Tibial nerve (tissue), 4 donors: ENCODE measurements at regions not wholly inside any gene's neighbourhood (a gene's known extent, or its start where the extent isn't known, plus 50 kb on each side); places are given as distances from the start of the nearest gene placed in this dataset.

Experiments
- DNase-seq, 2 donors: peaks; one replicate each; pipeline ENCODE4 v3.0.0-alpha.2; 2019; ENCODE audit warnings: low spot score in 2 of 2
- H3K27ac ChIP-seq, 4 donors: fragments of 200-600 bp; sonication (generic) in 3 of 4; one replicate each; pipeline ENCODE4 v1.5.1; 2017 to 2019; ENCODE audit warnings: mild to moderate bottlenecking in 1 of 4
- H3K27me3 ChIP-seq, 2 donors: fragments of 200-600 bp; sonication (generic) in 1 of 2; one replicate each; pipeline versions ENCODE4 v1.5.1 to v1.6.0; 2017 to 2019
- H3K36me3 ChIP-seq, 3 donors: fragments of 200-600 bp; sonication (generic); one replicate each; pipeline ENCODE4 v1.5.1; 2018 to 2019
- H3K4me1 ChIP-seq, 4 donors: fragments of 200-600 bp; sonication (generic) in 3 of 4; one replicate each; pipeline ENCODE4 v1.5.1; 2017 to 2019
- H3K4me3 ChIP-seq, 4 donors: fragments of 200-600 bp; sonication (generic) in 3 of 4; one replicate each; pipeline ENCODE4 v1.5.1; 2017 to 2019; ENCODE audit warnings: mild to moderate bottlenecking in 1 of 4, moderate library complexity in 1 of 4
- H3K9me3 ChIP-seq, 4 donors: fragments of 200-600 bp; sonication (generic) in 3 of 4; one replicate each; pipeline ENCODE4 v1.5.1; 2017 to 2019
- CTCF ChIP-seq, 5 experiments: fragments of 200-600 bp in 3 of 5; fragments of 450-650 bp in 2 of 5; sonication (generic) in 3 of 5; IDR thresholded peaks; one replicate each; pipeline ENCODE4 v1.5.1; 2016 to 2019; ENCODE audit warnings: antibody characterized with exemption in 5 of 5, mild to moderate bottlenecking in 3 of 5, moderate library complexity in 2 of 5
- EP300 ChIP-seq, 2 donors: sonication (generic); formaldehyde crosslinking; IDR thresholded peaks; one replicate each; pipeline ENCODE4 v1.6.1; 2017; ENCODE audit warnings: antibody characterized with exemption in 2 of 2, mild to moderate bottlenecking in 1 of 2
- POLR2A ChIP-seq, 2 donors: fragments of 450-650 bp; IDR thresholded peaks; one replicate each; pipeline ENCODE4 v1.6.1; 2017; ENCODE audit warnings: antibody characterized with exemption in 2 of 2, mild to moderate bottlenecking in 2 of 2, moderate library complexity in 2 of 2
- WGBS, 2 donors: methylation state at CpG; one replicate each; pipeline ENCODE4 v1.1.5; 2018; 5-methylcytosine and 5-hydroxymethylcytosine counted together

DNA sequence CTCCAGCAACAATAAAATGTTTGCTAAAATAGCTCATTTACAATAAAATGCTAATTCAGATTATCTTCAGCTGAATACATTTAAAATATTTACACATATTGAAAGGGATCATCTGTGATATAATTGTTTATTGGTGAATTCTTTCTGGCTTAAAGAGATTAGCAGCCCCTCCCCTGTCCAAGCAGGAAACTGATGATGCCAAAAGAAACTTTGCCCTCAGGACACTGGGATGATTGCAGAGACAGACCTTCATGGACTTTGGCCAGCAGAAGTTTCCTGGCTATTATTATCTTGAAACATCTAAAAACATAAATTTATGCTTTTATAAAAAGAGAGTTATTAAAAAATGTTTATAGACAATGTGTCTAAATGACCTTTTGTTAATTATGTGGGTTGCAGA is 764.9 kb upstream of the MBL2 start:
- TF ChIP-seq CTCF (IDR thresholded peaks at IDR 0.05) = no peak
- TF ChIP-seq POLR2A (IDR thresholded peaks at IDR 0.05) = no peak
- no peak for TF ChIP-seq EP300 (IDR thresholded peaks at IDR 0.05)
- Histone ChIP-seq H3K27ac (no peak overlapping the region), H3K4me3 (no peak overlapping the region), H3K27me3 (no peaks in the 10 kb centered on the region), H3K36me3 (no peaks in the 10 kb centered on the region), H3K9me3 (no peaks in the 10 kb centered on the region), H3K4me1 (no peaks in the 10 kb centered on the region)
- DNase-seq = no peak

DNA sequence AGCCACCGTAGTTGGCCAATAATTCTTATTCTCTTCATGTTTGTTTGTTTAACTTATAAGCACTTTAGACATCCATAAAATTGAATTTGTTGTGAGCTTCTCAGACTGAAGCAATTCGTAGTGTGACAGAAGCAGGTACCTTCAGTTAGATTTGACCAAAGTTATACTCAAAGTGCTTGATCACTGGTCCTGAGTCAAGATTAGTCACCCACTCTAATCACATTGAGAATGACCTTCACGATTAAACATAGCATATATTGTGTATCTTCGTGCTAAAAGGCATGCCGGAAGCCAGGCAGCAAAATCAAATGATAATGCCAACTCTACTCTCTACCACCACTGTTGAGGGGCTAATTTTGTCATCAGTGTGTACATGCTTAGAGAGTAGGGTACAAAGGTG is 763.7 kb upstream of the MBL2 start:
- no peaks in the 10 kb centered on the region for H3K4me1 ChIP-seq
- H3K36me3 ChIP-seq = no peaks in the 10 kb centered on the region
- H3K9me3 ChIP-seq = no peaks in the 10 kb centered on the region
- no peak for TF ChIP-seq EP300 (IDR thresholded peaks at IDR 0.05)
- no peak for TF ChIP-seq POLR2A (IDR thresholded peaks at IDR 0.05)
- no peak for TF ChIP-seq CTCF (IDR thresholded peaks at IDR 0.05)
- H3K27ac ChIP-seq = no peak overlapping the region
- DNase-seq = no peak
- WGBS, 2 donors = 62 to 64% methylated on average over 5 of the region's 5 CpGs
- H3K27me3 ChIP-seq = no peaks in the 10 kb centered on the region
- no peak overlapping the region for H3K4me3 ChIP-seq

GRCh38 chr10:53534428-53534827 is 761.8 kb upstream of the MBL2 start:
- no peak overlapping the region for H3K4me3 ChIP-seq
- H3K4me1 ChIP-seq = no peaks in the 10 kb centered on the region
- H3K9me3 ChIP-seq = no peaks in the 10 kb centered on the region
- H3K36me3 ChIP-seq = no peaks in the 10 kb centered on the region
- H3K27ac ChIP-seq = no peak overlapping the region
- TF ChIP-seq POLR2A (IDR thresholded peaks at IDR 0.05) = no peak
- TF ChIP-seq CTCF (IDR thresholded peaks at IDR 0.05) = no peak
- TF ChIP-seq EP300 (IDR thresholded peaks at IDR 0.05) = no peak
- no peak for DNase-seq
- no peaks in the 10 kb centered on the region for H3K27me3 ChIP-seq

- no peaks in the 10 kb centered on the region for H3K9me3 ChIP-seq
- H3K4me3 ChIP-seq = no peak overlapping the region
- no peak for DNase-seq
- no peak for TF ChIP-seq CTCF (IDR thresholded peaks at IDR 0.05)
- TF ChIP-seq POLR2A (IDR thresholded peaks at IDR 0.05) = no peak
- TF ChIP-seq EP300 (IDR thresholded peaks at IDR 0.05) = no peak
- WGBS, 2 donors = 48 to 55% methylated on average over 2 of the region's 2 CpGs
- H3K27ac ChIP-seq = no peak overlapping the region
- no peaks in the 10 kb centered on the region for H3K4me1 ChIP-seq
- no peaks in the 10 kb centered on the region for H3K36me3 ChIP-seq
- H3K27me3 ChIP-seq = no peaks in the 10 kb centered on the region
Measured at GRCh38 chr10:53528974-53529373, 756.4 kb upstream of the MBL2 start.

GRCh38 chr10:53521046-53521445 is 748.5 kb upstream of the MBL2 start:
- 88 to 93% methylated on average over 2 of the region's 2 CpGs for WGBS, 2 donors
- TF ChIP-seq CTCF (IDR thresholded peaks at IDR 0.05) = no peak
- no peak for TF ChIP-seq EP300 (IDR thresholded peaks at IDR 0.05)
- no peak for TF ChIP-seq POLR2A (IDR thresholded peaks at IDR 0.05)

More at GRCh38 chr10:53521046-53521445, 748.5 kb upstream of the MBL2 start:
- DNase-seq = no peak
- Histone ChIP-seq H3K4me3 (no peak overlapping the region), H3K27ac (no peak overlapping the region), H3K4me1 (no peaks in the 10 kb centered on the region), H3K36me3 (no peaks in the 10 kb centered on the region), H3K27me3 (no peaks in the 10 kb centered on the region), H3K9me3 (peaks cover 0 to 16% (median 5%) of the 10 kb centered on the region in 4 donors)
